ENCODE measurements at regions not wholly inside any gene's neighbourhood (a gene's known extent, or its start where the extent isn't known, plus 50 kb on each side); places are given as distances from the start of the nearest gene placed in this dataset.

GRCh38 chr11:121800240-121800639 lies 315.8 kb downstream of the BLID start:
- no peaks in the 10 kb centered on the region for H3K36me3 ChIP-seq
- peaks cover 0 to 2% of the 10 kb centered on the region in 2 donors for H3K9me3 ChIP-seq
- ATAC-seq: no peak
- no peaks in the 10 kb centered on the region for H3K27me3 ChIP-seq
- TF ChIP-seq CTCF (IDR thresholded peaks at IDR 0.05): no peak
- H3K4me3 ChIP-seq: no peak overlapping the region
- H3K4me1 ChIP-seq: no peaks in the 10 kb centered on the region
- no peak overlapping the region for H3K27ac ChIP-seq
- DNase-seq: no peak
- intact Hi-C loops (cut with DNase I): no loop called here

- DNase-seq (no peak), ATAC-seq (no peak)
- no peak overlapping the region for H3K27ac ChIP-seq
- TF ChIP-seq CTCF (IDR thresholded peaks at IDR 0.05): no peak
- no peak overlapping the region for H3K4me3 ChIP-seq
- H3K4me1 ChIP-seq: no peaks in the 10 kb centered on the region
- peaks cover 0 to 2% of the 10 kb centered on the region in 2 donors for H3K9me3 ChIP-seq
- intact Hi-C loops (cut with DNase I): no loop called here
- no peaks in the 10 kb centered on the region for H3K36me3 ChIP-seq
- H3K27me3 ChIP-seq: no peaks in the 10 kb centered on the region
These were observed 318.5 kb downstream of the BLID start for GRCh38 chr11:121797496-121797895.

GRCh38 chr11:121795174-121795573 lies 320.8 kb downstream of the BLID start:
- H3K36me3 ChIP-seq: no peaks in the 10 kb centered on the region
- TF ChIP-seq CTCF (IDR thresholded peaks at IDR 0.05): no peak

GRCh38 chr11:121794671-121795141 lies 321.3 kb downstream of the BLID start:
- H3K4me1 ChIP-seq: no peaks in the 10 kb centered on the region
- intact Hi-C loops (cut with DNase I): no loop called here
- no peak overlapping the region for H3K27ac ChIP-seq
- ATAC-seq (no peak), DNase-seq (peak in 1 of 4 donors; percentile 58)
- peaks cover 0 to 2% of the 10 kb centered on the region in 2 donors for H3K9me3 ChIP-seq
- H3K4me3 ChIP-seq: no peak overlapping the region
- no peaks in the 10 kb centered on the region for H3K36me3 ChIP-seq
- no peak for TF ChIP-seq CTCF (IDR thresholded peaks at IDR 0.05)
- H3K27me3 ChIP-seq: no peaks in the 10 kb centered on the region

More at GRCh38 chr11:121795174-121795573, 320.8 kb downstream of the BLID start:
- Histone ChIP-seq H3K9me3 (peaks cover 0 to 2% of the 10 kb centered on the region in 2 donors), H3K27ac (no peak overlapping the region), H3K27me3 (no peaks in the 10 kb centered on the region), H3K4me1 (no peaks in the 10 kb centered on the region), H3K4me3 (no peak overlapping the region)
- ATAC-seq: no peak
- no peak for DNase-seq
- intact Hi-C loops (cut with DNase I): no loop called here

GRCh38 chr11:121793916-121794315 lies 322.1 kb downstream of the BLID start:
- TF ChIP-seq CTCF (IDR thresholded peaks at IDR 0.05): no peak
- no peaks in the 10 kb centered on the region for H3K4me1 ChIP-seq
- H3K36me3 ChIP-seq: no peaks in the 10 kb centered on the region
- H3K4me3 ChIP-seq: no peak overlapping the region
- H3K27me3 ChIP-seq: no peaks in the 10 kb centered on the region
- H3K27ac ChIP-seq: no peak overlapping the region
- intact Hi-C loops (cut with DNase I): no loop called here
- no peak for DNase-seq
- no peak for ATAC-seq
- H3K9me3 ChIP-seq: no peaks in the 10 kb centered on the region
